LNCAP (cell line): ENCODE measurements at regions not wholly inside any gene's neighbourhood (a gene's known extent, or its start where the extent isn't known, plus 50 kb on each side); places are given as distances from the start of the nearest gene placed in this dataset.

Experiments
- TF ChIP-seq, protein P1 (sequence below): fragments of 450-650 bp; IDR thresholded peaks from 2 replicates; pipeline ENCODE4 v1.5.1; 2017; ENCODE audit warnings: mild to moderate bottlenecking

DNA sequence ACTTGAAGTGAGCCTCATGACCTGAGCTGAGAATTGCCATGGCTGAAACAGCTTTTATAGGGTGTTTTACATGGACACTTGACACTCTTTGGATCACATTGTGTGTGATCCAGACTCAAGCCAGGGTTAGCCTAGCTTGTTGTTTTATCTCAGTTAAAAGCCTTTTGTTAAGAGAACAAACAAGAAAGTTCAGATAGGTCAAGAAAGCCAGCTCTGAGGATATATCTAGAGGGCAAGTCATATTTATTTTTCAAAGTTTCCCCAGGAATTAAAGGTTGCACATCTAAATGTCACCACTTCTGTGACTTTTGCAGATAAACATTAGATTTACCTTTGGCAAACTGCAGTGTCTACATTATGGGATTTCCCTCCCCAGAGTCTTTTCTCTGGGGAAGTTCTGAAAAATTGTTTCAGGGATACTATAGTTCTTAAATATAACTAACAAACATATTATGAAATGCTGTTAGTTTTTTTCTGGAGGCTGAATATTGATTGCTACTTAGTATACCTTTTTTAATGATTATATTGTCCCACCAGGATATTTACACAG, 134.5 kb downstream of the C9orf152 start:
- TF ChIP-seq, protein P1, sequence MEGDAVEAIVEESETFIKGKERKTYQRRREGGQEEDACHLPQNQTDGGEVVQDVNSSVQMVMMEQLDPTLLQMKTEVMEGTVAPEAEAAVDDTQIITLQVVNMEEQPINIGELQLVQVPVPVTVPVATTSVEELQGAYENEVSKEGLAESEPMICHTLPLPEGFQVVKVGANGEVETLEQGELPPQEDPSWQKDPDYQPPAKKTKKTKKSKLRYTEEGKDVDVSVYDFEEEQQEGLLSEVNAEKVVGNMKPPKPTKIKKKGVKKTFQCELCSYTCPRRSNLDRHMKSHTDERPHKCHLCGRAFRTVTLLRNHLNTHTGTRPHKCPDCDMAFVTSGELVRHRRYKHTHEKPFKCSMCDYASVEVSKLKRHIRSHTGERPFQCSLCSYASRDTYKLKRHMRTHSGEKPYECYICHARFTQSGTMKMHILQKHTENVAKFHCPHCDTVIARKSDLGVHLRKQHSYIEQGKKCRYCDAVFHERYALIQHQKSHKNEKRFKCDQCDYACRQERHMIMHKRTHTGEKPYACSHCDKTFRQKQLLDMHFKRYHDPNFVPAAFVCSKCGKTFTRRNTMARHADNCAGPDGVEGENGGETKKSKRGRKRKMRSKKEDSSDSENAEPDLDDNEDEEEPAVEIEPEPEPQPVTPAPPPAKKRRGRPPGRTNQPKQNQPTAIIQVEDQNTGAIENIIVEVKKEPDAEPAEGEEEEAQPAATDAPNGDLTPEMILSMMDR, result no peak

DNA sequence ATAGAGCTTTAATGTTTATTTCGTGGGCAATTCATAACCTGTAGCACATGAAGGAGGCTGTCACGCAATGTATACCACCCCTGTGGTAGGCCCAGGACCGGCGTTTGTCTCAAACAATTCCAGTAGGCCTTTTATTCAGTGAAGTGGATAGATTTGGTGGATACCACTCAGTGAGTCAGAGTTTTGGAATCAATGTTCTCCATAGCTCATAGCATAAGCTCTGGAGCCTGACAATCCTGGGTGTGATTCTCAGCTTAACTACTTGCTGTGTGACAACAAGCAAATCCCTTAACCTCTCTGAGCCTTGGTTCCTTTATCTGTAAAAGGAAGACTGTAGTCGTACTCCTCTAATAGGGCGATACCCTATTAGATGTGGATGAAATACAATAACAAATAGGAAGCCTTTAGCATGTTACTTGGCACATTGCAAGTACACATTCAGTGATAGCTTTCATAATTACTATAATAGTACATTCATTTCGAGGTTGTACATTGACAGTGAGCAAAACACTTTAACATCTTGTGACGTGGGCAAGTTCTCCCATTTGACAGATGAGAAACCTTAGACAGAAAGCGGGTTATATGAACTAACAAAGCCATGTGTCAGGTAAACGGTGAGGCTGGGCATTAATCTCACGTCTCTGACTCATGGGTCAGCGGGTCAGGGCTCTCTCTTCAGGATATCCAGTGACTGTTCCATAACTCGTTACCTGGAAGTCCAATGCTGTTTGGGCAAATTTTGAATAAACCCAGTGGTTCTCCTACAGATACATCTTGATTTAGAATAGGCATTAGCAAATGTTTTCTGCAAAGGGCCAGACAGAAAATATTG, 130.8 kb downstream of the C9orf152 start:
- TF ChIP-seq, protein P1, result no peak

DNA sequence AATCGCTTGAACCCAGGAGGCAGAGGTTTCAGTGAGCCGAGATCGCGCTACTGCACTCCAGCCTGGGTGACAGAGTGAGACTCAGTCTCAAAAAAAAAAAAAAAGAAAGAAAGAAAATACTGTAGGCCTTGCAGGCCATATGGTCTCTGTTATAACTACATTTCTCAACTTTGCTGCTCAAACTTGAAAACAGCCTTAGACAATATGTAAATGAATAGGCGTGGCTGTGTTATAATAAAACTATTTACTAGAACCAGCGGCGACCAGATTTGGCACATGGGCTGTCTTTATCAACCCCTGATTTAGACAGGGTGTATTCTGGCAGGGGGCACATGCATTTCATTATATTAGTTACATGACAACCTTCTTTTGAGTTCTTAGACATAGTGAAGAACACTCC, 130.0 kb downstream of the C9orf152 start:
- TF ChIP-seq, protein P1, result no peak

DNA sequence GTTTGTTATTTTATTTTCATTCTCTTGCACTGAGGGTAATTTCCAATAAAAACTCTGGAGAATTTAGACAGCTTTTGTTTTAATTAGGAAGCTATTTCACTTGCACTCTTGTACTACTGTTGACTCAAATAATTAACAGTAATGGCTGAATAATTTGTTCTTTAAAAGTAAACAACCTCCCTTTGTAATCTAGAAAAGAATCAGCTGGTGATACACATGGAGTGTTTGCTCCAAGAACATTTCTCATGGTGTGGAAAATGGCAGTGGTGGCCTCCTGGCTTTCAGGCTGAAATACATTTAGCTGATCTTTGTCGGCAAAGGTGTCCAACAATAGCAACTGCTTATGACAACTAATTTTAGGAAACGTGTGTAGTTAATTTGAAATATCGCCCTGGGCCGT, 129.4 kb downstream of the C9orf152 start:
- TF ChIP-seq, protein P1, result no peak

DNA sequence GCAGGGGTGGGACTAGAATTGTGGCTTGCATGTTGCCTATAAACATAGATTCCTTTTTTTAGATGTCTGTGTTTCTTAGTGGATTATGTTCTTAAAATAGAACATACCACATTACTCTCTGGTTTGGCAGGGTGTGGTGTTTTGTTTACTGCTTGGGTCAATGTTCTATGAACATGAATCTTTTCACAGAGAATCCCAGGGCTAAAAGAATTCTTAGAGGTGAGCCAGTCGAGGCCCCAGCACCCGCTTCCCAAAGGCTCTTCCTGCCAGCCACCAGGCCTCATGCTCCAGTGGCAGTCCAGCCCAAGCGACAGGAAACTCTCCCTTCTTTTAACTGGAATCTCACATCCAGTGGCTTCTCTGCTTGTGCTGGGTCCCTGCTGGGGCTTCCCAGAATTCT, 126.6 kb downstream of the C9orf152 start:
- TF ChIP-seq, protein P1, result no peak

DNA sequence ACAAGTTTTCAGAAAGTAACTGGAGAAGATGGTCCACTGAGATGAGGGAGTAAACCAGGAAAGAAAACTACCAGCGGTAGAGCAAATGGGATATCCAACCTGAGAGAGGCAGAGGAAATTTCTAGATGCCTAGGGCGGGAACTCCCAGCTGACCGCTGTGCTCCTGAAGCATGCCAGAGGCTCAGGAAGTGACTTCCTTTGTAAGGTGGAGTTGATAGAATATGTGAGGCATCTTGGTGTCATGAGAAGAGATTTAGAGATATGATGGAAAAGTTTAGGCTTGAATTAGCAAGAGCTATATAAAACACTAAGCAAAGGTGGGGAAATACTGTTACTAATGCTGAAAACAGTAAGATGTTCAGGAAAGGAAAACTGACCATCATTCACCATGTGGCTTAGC, 124.1 kb downstream of the C9orf152 start:
- TF ChIP-seq, protein P1, result no peak

DNA sequence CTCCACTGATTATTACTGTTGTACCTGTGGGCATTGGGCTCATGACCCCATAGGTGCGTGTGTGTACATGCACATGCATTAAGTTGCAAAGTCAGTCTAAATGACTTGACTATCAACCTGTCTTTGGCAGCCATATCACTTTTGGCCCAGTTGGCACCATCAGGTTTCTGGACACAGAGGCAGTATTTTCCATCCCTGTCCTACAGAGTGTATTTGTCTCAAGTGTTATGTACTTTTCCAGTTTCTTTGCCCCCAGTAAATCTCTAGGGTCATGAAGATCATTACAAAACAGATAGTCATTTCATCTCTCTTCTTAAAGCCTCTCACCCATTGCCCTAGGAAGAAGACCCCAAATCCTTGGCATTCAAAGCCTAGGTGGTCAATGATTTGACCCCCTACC, 121.4 kb downstream of the C9orf152 start:
- TF ChIP-seq, protein P1, result no peak
